Fibroblast of lung (primary cell): ENCODE measurements at regions not wholly inside any gene's neighbourhood (a gene's known extent, or its start where the extent isn't known, plus 50 kb on each side); places are given as distances from the start of the nearest gene placed in this dataset.

Experiments used
- EZH2 ChIP-seq: IDR thresholded peaks from 2 replicates; pipeline ENCODE4 v1.5.1; 2012; ENCODE audit warnings: low read length, control low read depth, mild to moderate bottlenecking; ENCODE audit errors: missing control alignments
- TF ChIP-seq, protein P1 (sequence below), 2 donors: IDR thresholded peaks in 1 of 2; conservative IDR thresholded peaks in 1 of 2; 1 replicate in 1 of 2; 2 replicates in 1 of 2; pipeline ENCODE4 v1.5.1; 2011 to 2012; ENCODE audit warnings: low read length in 2 of 2, control low read depth in 1 of 2, inconsistent platforms in 1 of 2, low read depth in 1 of 2, mild to moderate bottlenecking in 1 of 2

- TF ChIP-seq EZH2 = no peak
- TF ChIP-seq, protein P1, sequence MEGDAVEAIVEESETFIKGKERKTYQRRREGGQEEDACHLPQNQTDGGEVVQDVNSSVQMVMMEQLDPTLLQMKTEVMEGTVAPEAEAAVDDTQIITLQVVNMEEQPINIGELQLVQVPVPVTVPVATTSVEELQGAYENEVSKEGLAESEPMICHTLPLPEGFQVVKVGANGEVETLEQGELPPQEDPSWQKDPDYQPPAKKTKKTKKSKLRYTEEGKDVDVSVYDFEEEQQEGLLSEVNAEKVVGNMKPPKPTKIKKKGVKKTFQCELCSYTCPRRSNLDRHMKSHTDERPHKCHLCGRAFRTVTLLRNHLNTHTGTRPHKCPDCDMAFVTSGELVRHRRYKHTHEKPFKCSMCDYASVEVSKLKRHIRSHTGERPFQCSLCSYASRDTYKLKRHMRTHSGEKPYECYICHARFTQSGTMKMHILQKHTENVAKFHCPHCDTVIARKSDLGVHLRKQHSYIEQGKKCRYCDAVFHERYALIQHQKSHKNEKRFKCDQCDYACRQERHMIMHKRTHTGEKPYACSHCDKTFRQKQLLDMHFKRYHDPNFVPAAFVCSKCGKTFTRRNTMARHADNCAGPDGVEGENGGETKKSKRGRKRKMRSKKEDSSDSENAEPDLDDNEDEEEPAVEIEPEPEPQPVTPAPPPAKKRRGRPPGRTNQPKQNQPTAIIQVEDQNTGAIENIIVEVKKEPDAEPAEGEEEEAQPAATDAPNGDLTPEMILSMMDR (conservative IDR thresholded peaks at IDR 0.05 in 1 of 2, IDR thresholded peaks at IDR 0.05 in 1 of 2; ENCODE audit: low read depth in 1 of 2, low read length in 2 of 2) = no peak
Observed at GRCh38 chr6:79416931-79417330, 120.3 kb downstream of the LCA5 start.
